GM23338 (cell line): ENCODE measurements at regions not wholly inside any gene's neighbourhood (a gene's known extent, or its start where the extent isn't known, plus 50 kb on each side); places are given as distances from the start of the nearest gene placed in this dataset.

Experiments used
- EZH2 ChIP-seq: fragments of 200-600 bp; sonication (generic); IDR thresholded peaks from one replicate; pipeline ENCODE4 v1.8.0; 2017; ENCODE audit warnings: antibody characterized with exemption, mild to moderate bottlenecking, low read depth; ENCODE audit not compliant: unreplicated experiment
- POLR2AphosphoS5 ChIP-seq: IDR thresholded peaks from 2 replicates; pipeline ENCODE4 v1.6.1; 2016; ENCODE audit warnings: antibody characterized with exemption, low read depth
- TF ChIP-seq, protein P1 (sequence below), 2 experiments: fragments of 200-600 bp in 1 of 2; sonication (generic) in 1 of 2; conservative IDR thresholded peaks; 2 replicates each; pipeline versions ENCODE4 v1.5.1 to v1.6.1; 2016 to 2017; ENCODE audit warnings: antibody characterized with exemption in 2 of 2, low read depth in 2 of 2, mild to moderate bottlenecking in 2 of 2, moderate library complexity in 1 of 2
- TF ChIP-seq, protein P2 (sequence below): IDR thresholded peaks from one replicate; pipeline ENCODE4 v1.6.1; 2018; ENCODE audit warnings: antibody characterized with exemption; ENCODE audit not compliant: unreplicated experiment

DNA sequence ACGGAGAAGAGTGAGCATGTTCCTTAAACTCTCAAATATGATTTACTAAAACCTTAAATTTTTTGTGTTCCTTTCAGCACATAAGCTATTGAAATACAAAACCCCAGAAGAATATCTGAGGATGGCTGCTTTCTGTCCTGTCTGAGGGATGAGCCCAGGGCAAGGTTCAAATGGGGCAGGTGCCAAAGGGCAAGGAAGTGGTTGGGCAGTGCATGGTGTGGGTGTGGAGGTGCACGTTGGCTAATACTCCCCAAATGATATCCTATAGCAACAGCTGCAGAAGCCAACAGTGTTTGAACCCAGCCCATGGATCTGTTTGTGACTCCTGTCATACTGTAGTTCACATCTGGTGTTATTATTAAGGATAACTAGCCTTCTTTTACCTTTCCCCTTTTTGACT is 183.0 kb downstream of the CDCA7 start:
- TF ChIP-seq, protein P1, sequence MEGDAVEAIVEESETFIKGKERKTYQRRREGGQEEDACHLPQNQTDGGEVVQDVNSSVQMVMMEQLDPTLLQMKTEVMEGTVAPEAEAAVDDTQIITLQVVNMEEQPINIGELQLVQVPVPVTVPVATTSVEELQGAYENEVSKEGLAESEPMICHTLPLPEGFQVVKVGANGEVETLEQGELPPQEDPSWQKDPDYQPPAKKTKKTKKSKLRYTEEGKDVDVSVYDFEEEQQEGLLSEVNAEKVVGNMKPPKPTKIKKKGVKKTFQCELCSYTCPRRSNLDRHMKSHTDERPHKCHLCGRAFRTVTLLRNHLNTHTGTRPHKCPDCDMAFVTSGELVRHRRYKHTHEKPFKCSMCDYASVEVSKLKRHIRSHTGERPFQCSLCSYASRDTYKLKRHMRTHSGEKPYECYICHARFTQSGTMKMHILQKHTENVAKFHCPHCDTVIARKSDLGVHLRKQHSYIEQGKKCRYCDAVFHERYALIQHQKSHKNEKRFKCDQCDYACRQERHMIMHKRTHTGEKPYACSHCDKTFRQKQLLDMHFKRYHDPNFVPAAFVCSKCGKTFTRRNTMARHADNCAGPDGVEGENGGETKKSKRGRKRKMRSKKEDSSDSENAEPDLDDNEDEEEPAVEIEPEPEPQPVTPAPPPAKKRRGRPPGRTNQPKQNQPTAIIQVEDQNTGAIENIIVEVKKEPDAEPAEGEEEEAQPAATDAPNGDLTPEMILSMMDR (conservative IDR thresholded peaks at IDR 0.05; ENCODE audit: low read depth in 2 of 2), result no peak
- TF ChIP-seq POLR2AphosphoS5, result no peak
- TF ChIP-seq, protein P2, sequence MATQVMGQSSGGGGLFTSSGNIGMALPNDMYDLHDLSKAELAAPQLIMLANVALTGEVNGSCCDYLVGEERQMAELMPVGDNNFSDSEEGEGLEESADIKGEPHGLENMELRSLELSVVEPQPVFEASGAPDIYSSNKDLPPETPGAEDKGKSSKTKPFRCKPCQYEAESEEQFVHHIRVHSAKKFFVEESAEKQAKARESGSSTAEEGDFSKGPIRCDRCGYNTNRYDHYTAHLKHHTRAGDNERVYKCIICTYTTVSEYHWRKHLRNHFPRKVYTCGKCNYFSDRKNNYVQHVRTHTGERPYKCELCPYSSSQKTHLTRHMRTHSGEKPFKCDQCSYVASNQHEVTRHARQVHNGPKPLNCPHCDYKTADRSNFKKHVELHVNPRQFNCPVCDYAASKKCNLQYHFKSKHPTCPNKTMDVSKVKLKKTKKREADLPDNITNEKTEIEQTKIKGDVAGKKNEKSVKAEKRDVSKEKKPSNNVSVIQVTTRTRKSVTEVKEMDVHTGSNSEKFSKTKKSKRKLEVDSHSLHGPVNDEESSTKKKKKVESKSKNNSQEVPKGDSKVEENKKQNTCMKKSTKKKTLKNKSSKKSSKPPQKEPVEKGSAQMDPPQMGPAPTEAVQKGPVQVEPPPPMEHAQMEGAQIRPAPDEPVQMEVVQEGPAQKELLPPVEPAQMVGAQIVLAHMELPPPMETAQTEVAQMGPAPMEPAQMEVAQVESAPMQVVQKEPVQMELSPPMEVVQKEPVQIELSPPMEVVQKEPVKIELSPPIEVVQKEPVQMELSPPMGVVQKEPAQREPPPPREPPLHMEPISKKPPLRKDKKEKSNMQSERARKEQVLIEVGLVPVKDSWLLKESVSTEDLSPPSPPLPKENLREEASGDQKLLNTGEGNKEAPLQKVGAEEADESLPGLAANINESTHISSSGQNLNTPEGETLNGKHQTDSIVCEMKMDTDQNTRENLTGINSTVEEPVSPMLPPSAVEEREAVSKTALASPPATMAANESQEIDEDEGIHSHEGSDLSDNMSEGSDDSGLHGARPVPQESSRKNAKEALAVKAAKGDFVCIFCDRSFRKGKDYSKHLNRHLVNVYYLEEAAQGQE, result no peak
- no peak for TF ChIP-seq EZH2
